ENCODE measurements at regions not wholly inside any gene's neighbourhood (a gene's known extent, or its start where the extent isn't known, plus 50 kb on each side); places are given as distances from the start of the nearest gene placed in this dataset.

- TF ChIP-seq CTCF (IDR thresholded peaks at IDR 0.05; ENCODE audit: control extremely low read depth in 1 of 3, insufficient read depth in 1 of 3, low read depth in 1 of 3, low read length in 3 of 3) (no peak), ZNF274 (IDR thresholded peaks at IDR 0.05; ENCODE audit: borderline replicate concordance, extremely low read depth, low read length) (no peak), USF2 (IDR thresholded peaks at IDR 0.05; ENCODE audit: low read length) (no peak), SUZ12 (IDR thresholded peaks at IDR 0.05; ENCODE audit: low read length) (no peak), ATF3 (IDR thresholded peaks at IDR 0.05; ENCODE audit: insufficient read depth, low read depth, low read length) (no peak)
Measured at GRCh38 chr10:112005044-112005443, 178.5 kb downstream of the GPAM start.

All from H1 (cell line).